Spleen (tissue), 11 donors: ENCODE measurements at regions not wholly inside any gene's neighbourhood (a gene's known extent, or its start where the extent isn't known, plus 50 kb on each side); places are given as distances from the start of the nearest gene placed in this dataset.

ENCODE experiments used
- DNase-seq: peaks from one replicate; pipeline ENCODE4 v3.0.0-alpha.2; 2020
- H3K27ac ChIP-seq, 8 donors: fragments of 200-600 bp; sonication (generic) in 7 of 8; 1 replicate in 4 of 8; 2 replicates in 4 of 8; pipeline versions ENCODE4 v1.5.0 to v1.8.0; 2016 to 2021; ENCODE audit warnings: inconsistent platforms in 4 of 8, mild to moderate bottlenecking in 4 of 8, moderate library complexity in 1 of 8
- H3K27me3 ChIP-seq, 7 donors: fragments of 200-600 bp; sonication (generic) in 6 of 7; replicated peaks in 1 of 7; 1 replicate in 4 of 7; 2 replicates in 3 of 7; pipeline versions ENCODE4 v1.5.0 to v1.8.0; 2016 to 2021; ENCODE audit warnings: inconsistent platforms in 3 of 7, mild to moderate bottlenecking in 1 of 7
- H3K36me3 ChIP-seq, 6 donors: fragments of 200-600 bp; sonication (generic) in 5 of 6; 1 replicate in 4 of 6; 2 replicates in 2 of 6; pipeline versions ENCODE4 v1.5.0 to v1.8.0; 2016 to 2021; ENCODE audit warnings: inconsistent platforms in 2 of 6
- H3K4me1 ChIP-seq, 6 donors: fragments of 200-600 bp; sonication (generic) in 5 of 6; 1 replicate in 3 of 6; 2 replicates in 3 of 6; pipeline versions ENCODE4 v1.5.0 to v1.8.0; 2016 to 2021; ENCODE audit warnings: inconsistent platforms in 3 of 6
- H3K4me3 ChIP-seq, 8 donors: fragments of 200-600 bp; sonication (generic) in 7 of 8; 1 replicate in 4 of 8; 2 replicates in 4 of 8; pipeline versions ENCODE4 v1.5.0 to v1.8.0; 2016 to 2021; ENCODE audit warnings: inconsistent platforms in 4 of 8, mild to moderate bottlenecking in 4 of 8, moderate library complexity in 2 of 8
- H3K9me3 ChIP-seq, 8 donors: fragments of 200-600 bp; sonication (generic) in 7 of 8; 1 replicate in 4 of 8; 2 replicates in 4 of 8; pipeline versions ENCODE4 v1.5.0 to v1.8.0; 2016 to 2021; ENCODE audit warnings: inconsistent platforms in 4 of 8
- POLR2A ChIP-seq, 3 donors: fragments of 450-650 bp; IDR thresholded peaks; one replicate each; pipeline ENCODE4 v1.5.1; 2017; ENCODE audit warnings: antibody characterized with exemption in 3 of 3, mild to moderate bottlenecking in 1 of 3
- POLR2AphosphoS5 ChIP-seq, 3 donors: sonication (generic); formaldehyde crosslinking; IDR thresholded peaks; one replicate each; pipeline ENCODE4 v1.5.1; 2017; ENCODE audit warnings: antibody characterized with exemption in 3 of 3
- WGBS, 5 donors: extraction: QIAGEN DNeasy Blood & Tissue Kit in 3 of 5; methylation state at CpG; one replicate each; pipeline versions ENCODE4 v1.1.5 to v1.1.7; 2013 to 2018; 5-methylcytosine and 5-hydroxymethylcytosine counted together
- intact Hi-C: fragments of 100-400 bp; cut with DNase I; formaldehyde crosslinking; loops from one replicate; pipeline ENCODE4 v1.15.0; 2023; ENCODE audit warnings: low total_unique reads
- TF ChIP-seq, protein P1 (sequence below), 11 experiments: fragments of 200-600 bp in 7 of 11; fragments of 450-650 bp in 4 of 11; sonication (generic) in 4 of 11; IDR thresholded peaks in 8 of 11; conservative IDR thresholded peaks in 3 of 11; 1 replicate in 7 of 11; 2 replicates in 4 of 11; pipeline versions ENCODE4 v1.4.0 to v1.8.0; 2016 to 2021; ENCODE audit warnings: antibody characterized with exemption in 11 of 11, inconsistent platforms in 4 of 11, mild to moderate bottlenecking in 1 of 11
- donor health status: healthy with polysubstance abuse.
- donor health status: DM: no; HTN: no; CAD: no; lungs with moderate emphysema.
- donor health status: DM: no; HTN: no; CAD: no.
- donor health status: Bipolar disorder and iron deficiency.
- donor health status: healthy.
- donor health status: DM: no; HTN: no; CAD: no.
- donor health status: DM: yes; HTN: yes; CAD: no.

DNA sequence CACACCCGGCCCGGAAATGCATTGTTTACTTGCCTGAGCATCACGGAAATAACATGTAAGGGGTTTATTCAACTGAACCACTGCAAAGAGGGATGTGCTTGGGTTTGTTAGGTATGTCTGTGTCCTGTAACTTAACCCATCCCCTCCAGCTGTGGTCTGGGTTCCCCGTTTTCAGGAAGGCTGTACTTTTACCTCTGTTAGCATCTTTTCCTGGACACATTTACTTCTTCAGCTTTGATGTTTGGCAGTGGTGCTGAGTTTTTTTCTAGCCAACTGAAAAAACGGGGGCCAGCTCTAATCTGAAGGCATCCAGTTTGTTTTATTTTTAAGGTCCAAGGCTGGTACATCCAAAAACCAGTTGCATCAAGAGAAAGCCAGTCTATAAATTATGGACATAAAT lies 561.8 kb downstream of the BNC2 start:
- 67 to 82% (median 74%) methylated on average over 5 of the region's 5 CpGs for WGBS, 5 donors
- intact Hi-C loops, result no loop called here
- Histone ChIP-seq H3K27ac (no peak overlapping the region), H3K27me3 (peaks cover 0 to 9% (median 0%) of the 10 kb centered on the region in 7 donors), H3K36me3 (no peaks in the 10 kb centered on the region), H3K9me3 (no peaks in the 10 kb centered on the region), H3K4me1 (no peaks in the 10 kb centered on the region), H3K4me3 (no peak overlapping the region)
- TF ChIP-seq, protein P1, sequence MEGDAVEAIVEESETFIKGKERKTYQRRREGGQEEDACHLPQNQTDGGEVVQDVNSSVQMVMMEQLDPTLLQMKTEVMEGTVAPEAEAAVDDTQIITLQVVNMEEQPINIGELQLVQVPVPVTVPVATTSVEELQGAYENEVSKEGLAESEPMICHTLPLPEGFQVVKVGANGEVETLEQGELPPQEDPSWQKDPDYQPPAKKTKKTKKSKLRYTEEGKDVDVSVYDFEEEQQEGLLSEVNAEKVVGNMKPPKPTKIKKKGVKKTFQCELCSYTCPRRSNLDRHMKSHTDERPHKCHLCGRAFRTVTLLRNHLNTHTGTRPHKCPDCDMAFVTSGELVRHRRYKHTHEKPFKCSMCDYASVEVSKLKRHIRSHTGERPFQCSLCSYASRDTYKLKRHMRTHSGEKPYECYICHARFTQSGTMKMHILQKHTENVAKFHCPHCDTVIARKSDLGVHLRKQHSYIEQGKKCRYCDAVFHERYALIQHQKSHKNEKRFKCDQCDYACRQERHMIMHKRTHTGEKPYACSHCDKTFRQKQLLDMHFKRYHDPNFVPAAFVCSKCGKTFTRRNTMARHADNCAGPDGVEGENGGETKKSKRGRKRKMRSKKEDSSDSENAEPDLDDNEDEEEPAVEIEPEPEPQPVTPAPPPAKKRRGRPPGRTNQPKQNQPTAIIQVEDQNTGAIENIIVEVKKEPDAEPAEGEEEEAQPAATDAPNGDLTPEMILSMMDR (IDR thresholded peaks at IDR 0.05 in 8 of 11, conservative IDR thresholded peaks at IDR 0.05 in 3 of 11), result no peak
- TF ChIP-seq POLR2A (IDR thresholded peaks at IDR 0.05) (no peak), POLR2AphosphoS5 (IDR thresholded peaks at IDR 0.05) (no peak)
- no peak for DNase-seq

DNA sequence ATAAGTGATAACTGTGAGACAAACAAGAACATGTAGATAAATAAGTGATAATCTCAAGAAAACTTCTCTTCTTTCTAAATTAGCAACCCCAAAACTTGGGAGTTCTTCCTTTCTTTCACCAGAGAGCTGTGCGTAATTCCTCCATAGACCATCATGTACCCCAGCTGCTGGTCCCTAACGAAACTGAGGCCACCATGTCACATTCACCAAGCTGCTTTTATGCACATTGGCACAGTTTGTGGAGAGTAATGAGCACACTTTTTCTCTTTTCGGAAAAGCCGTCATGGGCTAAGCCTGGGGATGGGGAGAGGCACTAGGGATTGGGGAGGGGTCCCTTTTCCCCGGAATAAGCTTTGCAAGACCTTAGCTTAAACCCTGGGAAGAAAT lies 561.4 kb downstream of the BNC2 start:
- WGBS, 5 donors, result 72 to 90% (median 84%) methylated on average over 5 of the region's 5 CpGs
- H3K4me1 ChIP-seq, result no peaks in the 10 kb centered on the region
- no peak overlapping the region for H3K27ac ChIP-seq
- no peaks in the 10 kb centered on the region for H3K9me3 ChIP-seq
- H3K27me3 ChIP-seq, result peaks cover 0 to 9% (median 0%) of the 10 kb centered on the region in 7 donors
- DNase-seq, result no peak
- H3K36me3 ChIP-seq, result no peaks in the 10 kb centered on the region
- TF ChIP-seq POLR2AphosphoS5 (IDR thresholded peaks at IDR 0.05), result no peak
- TF ChIP-seq POLR2A (IDR thresholded peaks at IDR 0.05), result no peak
- TF ChIP-seq, protein P1 (IDR thresholded peaks at IDR 0.05 in 8 of 11, conservative IDR thresholded peaks at IDR 0.05 in 3 of 11), result no peak
- no peak overlapping the region for H3K4me3 ChIP-seq
- intact Hi-C loops, result no loop called here

DNA sequence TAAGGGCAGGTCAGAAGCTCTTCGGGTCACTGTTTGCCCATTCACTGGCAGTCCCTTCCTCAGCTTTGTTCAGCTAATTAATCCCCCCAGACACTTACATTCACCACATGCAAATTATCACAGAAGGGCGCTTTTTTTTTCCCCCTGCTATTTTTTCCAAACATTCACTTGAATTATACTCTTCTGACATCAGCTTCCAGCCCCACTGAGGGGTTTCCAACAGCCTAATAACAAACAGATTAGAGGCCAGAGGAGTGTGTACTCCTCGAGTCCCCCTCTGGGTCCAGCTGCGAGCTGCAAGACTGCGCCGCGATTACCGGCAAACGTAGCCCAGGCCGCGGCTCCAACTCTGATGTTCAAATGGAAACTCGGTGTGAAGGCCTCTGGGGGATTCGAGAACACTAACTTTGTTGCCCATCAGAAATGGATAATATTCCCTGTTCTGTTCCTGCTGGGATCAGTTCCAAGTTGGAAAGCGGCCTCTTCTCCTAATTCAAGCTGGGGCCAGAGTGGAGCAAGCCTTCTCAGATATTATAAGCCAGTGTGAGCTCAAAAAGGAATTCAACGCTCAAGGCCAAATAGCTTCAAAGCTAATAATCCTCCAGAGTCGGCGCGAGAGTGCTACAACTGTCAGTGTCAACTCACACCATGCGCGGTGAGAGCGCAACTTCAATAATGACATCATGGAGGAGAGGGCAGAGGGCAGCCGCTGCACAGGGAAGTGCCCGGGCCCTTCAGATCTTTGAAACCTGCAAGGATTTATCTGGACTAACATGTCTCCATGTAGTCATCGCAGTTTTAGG lies 560.8 kb downstream of the BNC2 start:
- TF ChIP-seq POLR2AphosphoS5 (IDR thresholded peaks at IDR 0.05) (no peak), POLR2A (IDR thresholded peaks at IDR 0.05) (no peak)
- TF ChIP-seq, protein P1 (IDR thresholded peaks at IDR 0.05 in 8 of 11, conservative IDR thresholded peaks at IDR 0.05 in 3 of 11), result no peak
- intact Hi-C loops, result no loop called here
- Histone ChIP-seq H3K27me3 (peaks cover 0 to 9% (median 0%) of the 10 kb centered on the region in 7 donors), H3K4me1 (no peaks in the 10 kb centered on the region), H3K9me3 (no peaks in the 10 kb centered on the region), H3K36me3 (no peaks in the 10 kb centered on the region), H3K4me3 (no peak overlapping the region), H3K27ac (no peak overlapping the region)
- no peak for DNase-seq
- WGBS, 5 donors, result 76 to 91% (median 85%) methylated on average over 24 of the region's 24 CpGs

DNA sequence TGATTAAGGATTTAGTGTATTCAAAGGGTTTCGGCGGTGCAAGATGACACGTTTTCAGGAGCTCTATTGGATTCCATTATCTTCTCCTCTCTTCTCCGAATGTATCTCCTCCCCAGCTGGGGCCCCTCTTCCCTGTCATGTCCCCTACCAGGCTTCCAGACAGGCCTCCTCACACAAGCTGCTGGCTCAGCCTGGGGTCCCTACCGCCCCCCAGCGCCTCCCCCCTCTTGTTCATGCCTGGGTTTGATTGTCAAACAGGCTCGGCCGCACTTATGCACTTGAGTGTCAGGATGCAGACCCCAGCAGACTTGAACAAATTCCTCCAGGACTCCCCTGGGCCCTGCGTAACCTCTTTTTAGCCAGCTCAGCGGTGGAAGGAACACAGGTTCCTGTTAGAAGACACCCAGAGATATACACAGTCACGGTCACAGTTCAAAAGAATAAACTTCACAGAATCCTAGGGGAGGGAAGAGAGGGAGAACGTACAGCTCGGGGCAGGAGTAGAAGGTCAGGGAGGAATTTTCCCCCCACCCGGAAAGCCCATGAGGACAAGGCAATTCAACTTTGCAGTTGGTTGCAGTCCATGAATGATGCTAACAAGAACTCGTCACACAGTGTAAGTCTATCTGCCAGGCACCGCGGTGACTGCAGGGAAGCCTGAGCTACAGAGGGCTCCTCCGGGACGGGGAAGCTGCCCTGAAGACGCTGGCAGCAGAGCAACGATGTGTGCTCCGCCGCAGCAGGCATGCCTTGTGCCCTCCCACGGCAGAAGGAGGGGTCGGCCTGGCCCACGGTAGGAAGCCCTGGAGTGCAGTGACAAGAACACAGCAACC lies 560.0 kb downstream of the BNC2 start:
- DNase-seq, result no peak
- H3K4me1 ChIP-seq, result no peaks in the 10 kb centered on the region
- peaks cover 0 to 9% (median 0%) of the 10 kb centered on the region in 7 donors for H3K27me3 ChIP-seq
- H3K27ac ChIP-seq, result no peak overlapping the region
- no peaks in the 10 kb centered on the region for H3K9me3 ChIP-seq
- no peak overlapping the region for H3K4me3 ChIP-seq
- no peaks in the 10 kb centered on the region for H3K36me3 ChIP-seq
- 76 to 85% (median 78%) methylated on average over 20 to 26 of the region's 26 CpGs for WGBS, 5 donors
- intact Hi-C loops, result no loop called here
- TF ChIP-seq, protein P1 (IDR thresholded peaks at IDR 0.05 in 8 of 11, conservative IDR thresholded peaks at IDR 0.05 in 3 of 11), result no peak
- TF ChIP-seq POLR2A (IDR thresholded peaks at IDR 0.05), result no peak
